HCT116 (cell line): ENCODE measurements at regions not wholly inside any gene's neighbourhood (a gene's known extent, or its start where the extent isn't known, plus 50 kb on each side); places are given as distances from the start of the nearest gene placed in this dataset.

Experiments used
- ELF1 ChIP-seq: IDR thresholded peaks from 2 replicates; pipeline ENCODE4 v1.6.1; 2012; ENCODE audit warnings: low read depth, borderline replicate concordance
- EZH2 ChIP-seq: fragments of 200-600 bp; sonication (generic); IDR thresholded peaks from 2 replicates; pipeline ENCODE4 v1.6.1; 2017; ENCODE audit warnings: antibody characterized with exemption, mixed run types
- EZH2phosphoT487 ChIP-seq: fragments of 200-600 bp; IDR thresholded peaks from 2 replicates; pipeline ENCODE4 v1.6.1; 2018; ENCODE audit warnings: antibody characterized with exemption, borderline replicate concordance
- POLR2A ChIP-seq: IDR thresholded peaks from 2 replicates; pipeline ENCODE4 v1.7.0; 2011; ENCODE audit warnings: borderline replicate concordance; ENCODE audit not compliant: insufficient read depth, insufficient read length; ENCODE audit errors: extremely low read depth
- RAD21 ChIP-seq: IDR thresholded peaks from 2 replicates; pipeline ENCODE4 v1.6.1; 2012; ENCODE audit warnings: low read depth, mild to moderate bottlenecking
- YY1 ChIP-seq: IDR thresholded peaks from 2 replicates; pipeline ENCODE4 v1.6.1; 2011; ENCODE audit warnings: low read length, low read depth, moderate library complexity, mild to moderate bottlenecking; ENCODE audit not compliant: insufficient replicate concordance; ENCODE audit errors: extremely low read depth
- TF ChIP-seq, protein P1 (sequence below): IDR thresholded peaks from 2 replicates; pipeline ENCODE4 v1.6.1; 2012
- TF ChIP-seq, protein P2 (sequence below), 3 experiments: fragments of 200-600 bp in 1 of 3; sonication (generic) in 1 of 3; IDR thresholded peaks in 2 of 3; conservative IDR thresholded peaks in 1 of 3; 2 replicates each; pipeline ENCODE4 v1.5.1; 2012 to 2017; ENCODE audit warnings: low read depth in 2 of 3, low read length in 2 of 3, antibody characterized with exemption in 1 of 3, borderline replicate concordance in 1 of 3, control low read depth in 1 of 3, mild to moderate bottlenecking in 1 of 3, mixed read lengths in 1 of 3, mixed run types in 1 of 3, moderate library complexity in 1 of 3; ENCODE audit not compliant: insufficient read depth in 1 of 3
- TF ChIP-seq, protein P3 (sequence below): IDR thresholded peaks from 2 replicates; pipeline ENCODE4 v1.6.1; 2012; ENCODE audit warnings: low read depth
- TF ChIP-seq, protein P4 (sequence below): IDR thresholded peaks from 2 replicates; pipeline ENCODE4 v1.6.1; 2012

DNA sequence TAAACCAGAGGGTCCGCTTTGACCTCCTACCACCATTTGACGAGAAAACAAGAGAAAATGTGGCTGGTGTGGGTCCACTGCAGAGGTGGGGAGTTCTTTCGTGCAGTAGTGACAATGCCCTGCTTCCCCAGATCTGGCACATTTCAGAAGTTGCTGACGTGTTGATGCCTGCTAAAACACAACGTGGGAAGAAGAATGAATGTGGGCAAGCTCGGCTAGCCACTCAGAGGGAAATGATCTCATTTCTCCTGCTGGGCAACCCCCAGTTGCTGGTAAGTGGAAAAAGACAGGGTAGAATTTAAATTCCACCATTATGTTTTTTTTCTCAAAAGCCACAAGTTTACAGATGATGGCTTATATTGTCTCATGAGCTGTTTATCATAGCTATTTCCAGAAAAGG is 77.9 kb downstream of the LUZP4 start:
- TF ChIP-seq, protein P1, sequence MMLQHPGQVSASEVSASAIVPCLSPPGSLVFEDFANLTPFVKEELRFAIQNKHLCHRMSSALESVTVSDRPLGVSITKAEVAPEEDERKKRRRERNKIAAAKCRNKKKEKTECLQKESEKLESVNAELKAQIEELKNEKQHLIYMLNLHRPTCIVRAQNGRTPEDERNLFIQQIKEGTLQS = no peak
- TF ChIP-seq POLR2A (no peak), EZH2phosphoT487 (no peak), EZH2 (no peak), ELF1 (no peak), RAD21 (no peak), YY1 (no peak)
- TF ChIP-seq, protein P2, sequence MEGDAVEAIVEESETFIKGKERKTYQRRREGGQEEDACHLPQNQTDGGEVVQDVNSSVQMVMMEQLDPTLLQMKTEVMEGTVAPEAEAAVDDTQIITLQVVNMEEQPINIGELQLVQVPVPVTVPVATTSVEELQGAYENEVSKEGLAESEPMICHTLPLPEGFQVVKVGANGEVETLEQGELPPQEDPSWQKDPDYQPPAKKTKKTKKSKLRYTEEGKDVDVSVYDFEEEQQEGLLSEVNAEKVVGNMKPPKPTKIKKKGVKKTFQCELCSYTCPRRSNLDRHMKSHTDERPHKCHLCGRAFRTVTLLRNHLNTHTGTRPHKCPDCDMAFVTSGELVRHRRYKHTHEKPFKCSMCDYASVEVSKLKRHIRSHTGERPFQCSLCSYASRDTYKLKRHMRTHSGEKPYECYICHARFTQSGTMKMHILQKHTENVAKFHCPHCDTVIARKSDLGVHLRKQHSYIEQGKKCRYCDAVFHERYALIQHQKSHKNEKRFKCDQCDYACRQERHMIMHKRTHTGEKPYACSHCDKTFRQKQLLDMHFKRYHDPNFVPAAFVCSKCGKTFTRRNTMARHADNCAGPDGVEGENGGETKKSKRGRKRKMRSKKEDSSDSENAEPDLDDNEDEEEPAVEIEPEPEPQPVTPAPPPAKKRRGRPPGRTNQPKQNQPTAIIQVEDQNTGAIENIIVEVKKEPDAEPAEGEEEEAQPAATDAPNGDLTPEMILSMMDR (IDR thresholded peaks at IDR 0.05 in 2 of 3, conservative IDR thresholded peaks at IDR 0.05 in 1 of 3; ENCODE audit: borderline replicate concordance in 1 of 3, insufficient read depth in 1 of 3, low read depth in 2 of 3, low read length in 2 of 3) = no peak
- TF ChIP-seq, protein P3, sequence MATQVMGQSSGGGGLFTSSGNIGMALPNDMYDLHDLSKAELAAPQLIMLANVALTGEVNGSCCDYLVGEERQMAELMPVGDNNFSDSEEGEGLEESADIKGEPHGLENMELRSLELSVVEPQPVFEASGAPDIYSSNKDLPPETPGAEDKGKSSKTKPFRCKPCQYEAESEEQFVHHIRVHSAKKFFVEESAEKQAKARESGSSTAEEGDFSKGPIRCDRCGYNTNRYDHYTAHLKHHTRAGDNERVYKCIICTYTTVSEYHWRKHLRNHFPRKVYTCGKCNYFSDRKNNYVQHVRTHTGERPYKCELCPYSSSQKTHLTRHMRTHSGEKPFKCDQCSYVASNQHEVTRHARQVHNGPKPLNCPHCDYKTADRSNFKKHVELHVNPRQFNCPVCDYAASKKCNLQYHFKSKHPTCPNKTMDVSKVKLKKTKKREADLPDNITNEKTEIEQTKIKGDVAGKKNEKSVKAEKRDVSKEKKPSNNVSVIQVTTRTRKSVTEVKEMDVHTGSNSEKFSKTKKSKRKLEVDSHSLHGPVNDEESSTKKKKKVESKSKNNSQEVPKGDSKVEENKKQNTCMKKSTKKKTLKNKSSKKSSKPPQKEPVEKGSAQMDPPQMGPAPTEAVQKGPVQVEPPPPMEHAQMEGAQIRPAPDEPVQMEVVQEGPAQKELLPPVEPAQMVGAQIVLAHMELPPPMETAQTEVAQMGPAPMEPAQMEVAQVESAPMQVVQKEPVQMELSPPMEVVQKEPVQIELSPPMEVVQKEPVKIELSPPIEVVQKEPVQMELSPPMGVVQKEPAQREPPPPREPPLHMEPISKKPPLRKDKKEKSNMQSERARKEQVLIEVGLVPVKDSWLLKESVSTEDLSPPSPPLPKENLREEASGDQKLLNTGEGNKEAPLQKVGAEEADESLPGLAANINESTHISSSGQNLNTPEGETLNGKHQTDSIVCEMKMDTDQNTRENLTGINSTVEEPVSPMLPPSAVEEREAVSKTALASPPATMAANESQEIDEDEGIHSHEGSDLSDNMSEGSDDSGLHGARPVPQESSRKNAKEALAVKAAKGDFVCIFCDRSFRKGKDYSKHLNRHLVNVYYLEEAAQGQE = no peak
- TF ChIP-seq, protein P4, sequence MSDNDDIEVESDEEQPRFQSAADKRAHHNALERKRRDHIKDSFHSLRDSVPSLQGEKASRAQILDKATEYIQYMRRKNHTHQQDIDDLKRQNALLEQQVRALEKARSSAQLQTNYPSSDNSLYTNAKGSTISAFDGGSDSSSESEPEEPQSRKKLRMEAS = no peak
